ENCODE measurements at regions not wholly inside any gene's neighbourhood (a gene's known extent, or its start where the extent isn't known, plus 50 kb on each side); places are given as distances from the start of the nearest gene placed in this dataset.

DNA sequence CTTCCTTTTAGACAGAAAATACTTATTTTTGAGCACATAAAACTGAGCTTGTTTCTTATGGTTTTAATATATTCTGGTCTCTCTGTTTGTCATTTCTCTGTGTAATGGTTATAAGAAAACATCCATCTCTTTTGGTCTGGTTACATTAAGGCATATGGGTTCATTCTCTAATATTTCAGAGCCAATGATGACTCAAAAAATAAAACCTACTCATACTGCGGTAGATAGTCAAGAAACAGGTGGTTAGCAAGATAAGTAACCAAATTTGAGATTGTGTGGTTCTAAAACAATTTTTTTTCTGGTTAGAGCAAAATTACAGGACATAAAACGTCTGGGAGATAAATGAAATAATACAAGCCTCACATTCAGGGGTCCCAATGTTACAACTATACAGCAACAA is 654.5 kb downstream of the STIM2 start:
- TF ChIP-seq CTCF (IDR thresholded peaks at IDR 0.05) (no peak), SIN3A (IDR thresholded peaks at IDR 0.05; ENCODE audit: borderline replicate concordance, insufficient read depth, low read depth, low read length) (no peak), TCF7L2 (IDR thresholded peaks at IDR 0.05; ENCODE audit: low read depth, low read length) (no peak), POLR2AphosphoS5 (IDR thresholded peaks at IDR 0.05; ENCODE audit: low read depth, low read length) (no peak)
- TF ChIP-seq, protein P1, sequence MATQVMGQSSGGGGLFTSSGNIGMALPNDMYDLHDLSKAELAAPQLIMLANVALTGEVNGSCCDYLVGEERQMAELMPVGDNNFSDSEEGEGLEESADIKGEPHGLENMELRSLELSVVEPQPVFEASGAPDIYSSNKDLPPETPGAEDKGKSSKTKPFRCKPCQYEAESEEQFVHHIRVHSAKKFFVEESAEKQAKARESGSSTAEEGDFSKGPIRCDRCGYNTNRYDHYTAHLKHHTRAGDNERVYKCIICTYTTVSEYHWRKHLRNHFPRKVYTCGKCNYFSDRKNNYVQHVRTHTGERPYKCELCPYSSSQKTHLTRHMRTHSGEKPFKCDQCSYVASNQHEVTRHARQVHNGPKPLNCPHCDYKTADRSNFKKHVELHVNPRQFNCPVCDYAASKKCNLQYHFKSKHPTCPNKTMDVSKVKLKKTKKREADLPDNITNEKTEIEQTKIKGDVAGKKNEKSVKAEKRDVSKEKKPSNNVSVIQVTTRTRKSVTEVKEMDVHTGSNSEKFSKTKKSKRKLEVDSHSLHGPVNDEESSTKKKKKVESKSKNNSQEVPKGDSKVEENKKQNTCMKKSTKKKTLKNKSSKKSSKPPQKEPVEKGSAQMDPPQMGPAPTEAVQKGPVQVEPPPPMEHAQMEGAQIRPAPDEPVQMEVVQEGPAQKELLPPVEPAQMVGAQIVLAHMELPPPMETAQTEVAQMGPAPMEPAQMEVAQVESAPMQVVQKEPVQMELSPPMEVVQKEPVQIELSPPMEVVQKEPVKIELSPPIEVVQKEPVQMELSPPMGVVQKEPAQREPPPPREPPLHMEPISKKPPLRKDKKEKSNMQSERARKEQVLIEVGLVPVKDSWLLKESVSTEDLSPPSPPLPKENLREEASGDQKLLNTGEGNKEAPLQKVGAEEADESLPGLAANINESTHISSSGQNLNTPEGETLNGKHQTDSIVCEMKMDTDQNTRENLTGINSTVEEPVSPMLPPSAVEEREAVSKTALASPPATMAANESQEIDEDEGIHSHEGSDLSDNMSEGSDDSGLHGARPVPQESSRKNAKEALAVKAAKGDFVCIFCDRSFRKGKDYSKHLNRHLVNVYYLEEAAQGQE (IDR thresholded peaks at IDR 0.05; ENCODE audit: insufficient read depth in 1 of 2, low read depth in 2 of 2, low read length in 1 of 2), result no peak
- no peaks in the 10 kb centered on the region for H3K4me1 ChIP-seq (ENCODE audit: control insufficient read depth, insufficient read depth, low read length)
- ATAC-seq (no peak), DNase-seq (ENCODE audit: low read depth, low spot score) (no peak)
- no peaks in the 10 kb centered on the region for H3K27me3 ChIP-seq (ENCODE audit: control insufficient read depth, insufficient read depth, low read length)
- no peak overlapping the region for H3K4me3 ChIP-seq (ENCODE audit: low read depth in 2 of 2, low read length in 2 of 2)
- H3K9me3 ChIP-seq (ENCODE audit: control insufficient read depth, insufficient read depth, low read depth, low read length), result no peaks in the 10 kb centered on the region
- in situ Hi-C loops (cut with HindIII; ENCODE audit: low pct_unique_long_range_greater_than_20kb, low sequenced_read_pairs), result no loop called here
- no peaks in the 10 kb centered on the region for H3K36me3 ChIP-seq (ENCODE audit: control insufficient read depth, insufficient read depth, low read length)
- intact Hi-C loops (cut with micrococcal nuclease; ENCODE audit: unreplicated experiment), result no loop called here
- ChIA-PET CTCF (no interaction called here), POLR2A (no interaction called here)
- no peak overlapping the region for H3K27ac ChIP-seq (ENCODE audit: low read length)
- no TSS peak for BruUV-seq (replicated peaks)

DNA sequence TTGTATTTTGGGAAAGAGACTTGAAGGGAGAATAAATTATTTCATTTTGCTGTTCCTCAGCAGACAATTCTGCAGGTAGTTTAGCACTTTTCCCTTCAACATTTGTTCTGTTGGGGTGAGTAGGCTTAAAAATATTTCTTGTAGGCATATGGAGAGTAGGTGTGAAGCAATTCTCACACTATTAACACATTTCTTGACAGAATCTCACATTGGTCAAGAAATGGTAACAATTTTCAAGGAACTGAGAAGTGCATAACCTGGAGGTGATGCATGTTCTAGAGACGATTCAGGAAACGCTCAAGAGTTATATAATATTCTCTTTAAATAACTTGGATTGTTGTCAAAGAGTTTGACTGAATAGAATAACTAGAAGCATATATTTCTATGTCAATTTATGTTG is 658.2 kb downstream of the STIM2 start:
- CTCF ChIA-PET, result no interaction called here
- Histone ChIP-seq H3K4me1 (ENCODE audit: control insufficient read depth, insufficient read depth, low read length) (no peaks in the 10 kb centered on the region), H3K36me3 (ENCODE audit: control insufficient read depth, insufficient read depth, low read length) (no peaks in the 10 kb centered on the region), H3K27ac (ENCODE audit: low read length) (no peak overlapping the region), H3K9me3 (ENCODE audit: control insufficient read depth, insufficient read depth, low read depth, low read length) (no peaks in the 10 kb centered on the region), H3K27me3 (ENCODE audit: control insufficient read depth, insufficient read depth, low read length) (no peaks in the 10 kb centered on the region), H3K4me3 (ENCODE audit: low read depth in 2 of 2, low read length in 2 of 2) (no peak overlapping the region)
- no peak for DNase-seq (ENCODE audit: low read depth, low spot score)
- intact Hi-C loops (cut with micrococcal nuclease; ENCODE audit: unreplicated experiment), result no loop called here
- POLR2A ChIA-PET, result no interaction called here
- TF ChIP-seq, protein P1 (IDR thresholded peaks at IDR 0.05; ENCODE audit: insufficient read depth in 1 of 2, low read depth in 2 of 2, low read length in 1 of 2), result no peak
- no peak for TF ChIP-seq CTCF (IDR thresholded peaks at IDR 0.05)
- no peak for TF ChIP-seq TCF7L2 (IDR thresholded peaks at IDR 0.05; ENCODE audit: low read depth, low read length)
- no peak for TF ChIP-seq SIN3A (IDR thresholded peaks at IDR 0.05; ENCODE audit: borderline replicate concordance, insufficient read depth, low read depth, low read length)
- in situ Hi-C loops (cut with HindIII; ENCODE audit: low pct_unique_long_range_greater_than_20kb, low sequenced_read_pairs), result no loop called here
- no TSS peak for BruUV-seq (replicated peaks)
- ATAC-seq, result no peak

All from Panc1 (cell line).